Thoracic aorta (tissue), 2 donors: ENCODE measurements at regions not wholly inside any gene's neighbourhood (a gene's known extent, or its start where the extent isn't known, plus 50 kb on each side); places are given as distances from the start of the nearest gene placed in this dataset.

ENCODE experiments used
- ATAC-seq: fragments of 150-250 bp; one replicate; pipeline ENCODE4 v1.8.0; 2017; ENCODE audit warnings: low read depth; ENCODE audit not compliant: insufficient number of reproducible peaks, low FRiP score
- DNase-seq: peaks from one replicate; pipeline ENCODE4 v3.0.0-alpha.2; 2020; ENCODE audit warnings: low spot score
- H3K27ac ChIP-seq, 2 donors: fragments of 200-600 bp; sonication (generic); 1 replicate in 1 of 2; 2 replicates in 1 of 2; pipeline ENCODE4 v1.5.1; 2016; ENCODE audit warnings: mild to moderate bottlenecking in 2 of 2, moderate library complexity in 2 of 2
- H3K27me3 ChIP-seq: fragments of 200-600 bp; sonication (generic); replicated peaks from 2 replicates; pipeline ENCODE4 v1.6.0; 2016; ENCODE audit warnings: mild to moderate bottlenecking; ENCODE audit not compliant: insufficient read depth
- H3K36me3 ChIP-seq: fragments of 200-600 bp; sonication (generic); one replicate; pipeline ENCODE4 v1.5.1; 2016
- H3K4me1 ChIP-seq, 2 donors: fragments of 200-600 bp; sonication (generic); 1 replicate in 1 of 2; 2 replicates in 1 of 2; pipeline versions ENCODE4 v1.5.1 to v1.6.0; 2016; ENCODE audit warnings: low read depth in 2 of 2, mild to moderate bottlenecking in 1 of 2; ENCODE audit not compliant: control insufficient read depth in 1 of 2
- H3K4me3 ChIP-seq: fragments of 200-600 bp; sonication (generic); 2 replicates; pipeline ENCODE4 v1.5.1; 2016; ENCODE audit warnings: mild to moderate bottlenecking
- H3K9me3 ChIP-seq: fragments of 200-600 bp; sonication (generic); 2 replicates; pipeline ENCODE4 v1.5.1; 2016
- TF ChIP-seq, protein P1 (sequence below): fragments of 200-600 bp; sonication (generic); IDR thresholded peaks from one replicate; pipeline ENCODE4 v1.5.1; 2019; ENCODE audit warnings: antibody characterized with exemption

DNA sequence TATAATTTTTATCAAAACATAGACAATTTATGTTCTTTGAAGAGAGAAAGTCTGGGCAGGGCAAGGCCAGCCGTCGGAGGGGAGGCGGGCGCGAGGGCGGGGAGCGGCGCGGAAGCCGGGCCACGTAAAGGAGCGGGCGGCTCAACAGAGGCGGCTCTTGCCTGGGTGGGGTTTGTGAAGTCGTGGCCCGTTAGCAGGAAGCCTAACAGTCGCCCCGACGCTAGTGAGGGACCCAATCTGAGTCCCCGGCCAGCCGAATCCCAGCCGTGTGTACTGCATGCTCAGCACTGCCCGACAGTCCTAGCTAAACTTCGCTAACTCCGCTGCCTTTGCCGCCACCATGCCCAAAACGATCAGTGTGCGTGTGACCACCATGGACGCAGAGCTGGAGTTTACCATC lies 1129.2 kb downstream of the CDH9 start:
- H3K4me3 ChIP-seq = no peak overlapping the region
- no peak overlapping the region for H3K27ac ChIP-seq
- H3K4me1 ChIP-seq = no peaks in the 10 kb centered on the region
- no peaks in the 10 kb centered on the region for H3K9me3 ChIP-seq
- ATAC-seq = no peak
- TF ChIP-seq, protein P1, sequence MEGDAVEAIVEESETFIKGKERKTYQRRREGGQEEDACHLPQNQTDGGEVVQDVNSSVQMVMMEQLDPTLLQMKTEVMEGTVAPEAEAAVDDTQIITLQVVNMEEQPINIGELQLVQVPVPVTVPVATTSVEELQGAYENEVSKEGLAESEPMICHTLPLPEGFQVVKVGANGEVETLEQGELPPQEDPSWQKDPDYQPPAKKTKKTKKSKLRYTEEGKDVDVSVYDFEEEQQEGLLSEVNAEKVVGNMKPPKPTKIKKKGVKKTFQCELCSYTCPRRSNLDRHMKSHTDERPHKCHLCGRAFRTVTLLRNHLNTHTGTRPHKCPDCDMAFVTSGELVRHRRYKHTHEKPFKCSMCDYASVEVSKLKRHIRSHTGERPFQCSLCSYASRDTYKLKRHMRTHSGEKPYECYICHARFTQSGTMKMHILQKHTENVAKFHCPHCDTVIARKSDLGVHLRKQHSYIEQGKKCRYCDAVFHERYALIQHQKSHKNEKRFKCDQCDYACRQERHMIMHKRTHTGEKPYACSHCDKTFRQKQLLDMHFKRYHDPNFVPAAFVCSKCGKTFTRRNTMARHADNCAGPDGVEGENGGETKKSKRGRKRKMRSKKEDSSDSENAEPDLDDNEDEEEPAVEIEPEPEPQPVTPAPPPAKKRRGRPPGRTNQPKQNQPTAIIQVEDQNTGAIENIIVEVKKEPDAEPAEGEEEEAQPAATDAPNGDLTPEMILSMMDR = no peak
- no peaks in the 10 kb centered on the region for H3K36me3 ChIP-seq
- no peaks in the 10 kb centered on the region for H3K27me3 ChIP-seq
- no peak for DNase-seq

- Histone ChIP-seq H3K4me1 (no peaks in the 10 kb centered on the region), H3K4me3 (no peak overlapping the region), H3K9me3 (no peaks in the 10 kb centered on the region), H3K27ac (no peak overlapping the region), H3K27me3 (no peaks in the 10 kb centered on the region), H3K36me3 (no peaks in the 10 kb centered on the region)
- TF ChIP-seq, protein P1 = no peak
- DNase-seq (no peak), ATAC-seq (no peak)
Observed at GRCh38 chr5:25905646-25906045, 1132.7 kb downstream of the CDH9 start.

- H3K4me1 ChIP-seq = no peaks in the 10 kb centered on the region
- TF ChIP-seq, protein P1 = no peak
- no peaks in the 10 kb centered on the region for H3K9me3 ChIP-seq
- ATAC-seq (no peak), DNase-seq (no peak)
- no peak overlapping the region for H3K4me3 ChIP-seq
- H3K36me3 ChIP-seq = no peaks in the 10 kb centered on the region
- H3K27ac ChIP-seq = no peak overlapping the region
- H3K27me3 ChIP-seq = no peaks in the 10 kb centered on the region
Observed at GRCh38 chr5:25892211-25892610, 1146.2 kb downstream of the CDH9 start.

- Histone ChIP-seq H3K9me3 (no peaks in the 10 kb centered on the region), H3K4me1 (no peaks in the 10 kb centered on the region)
Observed at GRCh38 chr5:25891691-25892090, 1146.7 kb downstream of the CDH9 start.

GRCh38 chr5:25881318-25882036 lies 1156.9 kb downstream of the CDH9 start:
- TF ChIP-seq, protein P1 = no peak
- no peaks in the 10 kb centered on the region for H3K9me3 ChIP-seq
- no peaks in the 10 kb centered on the region for H3K4me1 ChIP-seq
- ATAC-seq (no peak), DNase-seq (no peak)
- H3K27me3 ChIP-seq = no peaks in the 10 kb centered on the region
- H3K36me3 ChIP-seq = no peaks in the 10 kb centered on the region
- no peak overlapping the region for H3K4me3 ChIP-seq
- H3K27ac ChIP-seq = no peak overlapping the region

More at GRCh38 chr5:25891691-25892090, 1146.7 kb downstream of the CDH9 start:
- H3K27ac ChIP-seq = no peak overlapping the region
- no peak overlapping the region for H3K4me3 ChIP-seq
- H3K36me3 ChIP-seq = no peaks in the 10 kb centered on the region
- H3K27me3 ChIP-seq = no peaks in the 10 kb centered on the region
- no peak for ATAC-seq
- DNase-seq = no peak
- TF ChIP-seq, protein P1 = no peak
